ENCODE measurements at regions not wholly inside any gene's neighbourhood (a gene's known extent, or its start where the extent isn't known, plus 50 kb on each side); places are given as distances from the start of the nearest gene placed in this dataset.
"Not testable (repeated sequence)": the region's sequence is repeated elsewhere in the genome, so short reads cannot be mapped to it uniquely, and the experiment has no call there.

DNA sequence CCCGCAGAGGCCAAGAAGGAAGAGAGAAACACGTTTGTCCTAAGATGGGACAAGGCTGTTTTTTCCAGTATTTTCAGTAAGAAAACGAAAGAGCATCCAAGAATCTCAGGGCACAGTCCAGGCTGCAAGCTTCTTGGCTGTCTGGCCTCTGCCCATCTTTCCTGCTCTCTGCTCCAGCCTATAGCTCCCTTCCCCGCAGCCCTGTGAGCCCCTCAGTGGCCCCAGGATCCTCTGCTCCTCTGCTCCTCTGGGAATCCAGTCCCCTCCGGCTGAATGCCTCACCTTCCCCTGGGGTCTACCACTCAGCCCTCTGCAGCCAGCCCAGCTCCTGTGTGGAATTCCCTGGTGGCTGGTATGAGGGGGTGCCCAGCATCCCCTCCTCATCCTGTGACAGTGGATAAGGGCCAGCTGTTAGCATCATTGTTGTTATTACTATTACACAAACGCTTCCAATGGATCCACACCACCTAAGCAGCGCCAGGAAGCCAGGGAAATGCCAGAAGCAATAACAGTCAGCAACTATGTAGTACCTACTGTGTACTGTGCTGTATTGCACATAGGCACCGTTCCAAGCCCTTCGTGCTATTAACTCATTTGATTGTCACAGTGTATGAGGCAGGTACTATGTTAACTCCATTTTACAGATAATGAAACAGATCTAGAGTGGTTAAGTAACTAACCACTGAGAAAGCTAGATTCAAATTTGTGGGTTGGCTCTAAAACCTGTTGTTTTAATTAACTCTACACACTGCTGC lies 60.3 kb upstream of the PTPN1 start:
- in situ Hi-C loops (cut with HindIII; ENCODE audit: low sequenced_read_pairs) = no loop called here
- no peak for DNase-seq (ENCODE audit: low read depth, low spot score)
- no peak overlapping the region for H3K4me3 ChIP-seq (ENCODE audit: low read depth, low read length)
- TF ChIP-seq, protein P1, sequence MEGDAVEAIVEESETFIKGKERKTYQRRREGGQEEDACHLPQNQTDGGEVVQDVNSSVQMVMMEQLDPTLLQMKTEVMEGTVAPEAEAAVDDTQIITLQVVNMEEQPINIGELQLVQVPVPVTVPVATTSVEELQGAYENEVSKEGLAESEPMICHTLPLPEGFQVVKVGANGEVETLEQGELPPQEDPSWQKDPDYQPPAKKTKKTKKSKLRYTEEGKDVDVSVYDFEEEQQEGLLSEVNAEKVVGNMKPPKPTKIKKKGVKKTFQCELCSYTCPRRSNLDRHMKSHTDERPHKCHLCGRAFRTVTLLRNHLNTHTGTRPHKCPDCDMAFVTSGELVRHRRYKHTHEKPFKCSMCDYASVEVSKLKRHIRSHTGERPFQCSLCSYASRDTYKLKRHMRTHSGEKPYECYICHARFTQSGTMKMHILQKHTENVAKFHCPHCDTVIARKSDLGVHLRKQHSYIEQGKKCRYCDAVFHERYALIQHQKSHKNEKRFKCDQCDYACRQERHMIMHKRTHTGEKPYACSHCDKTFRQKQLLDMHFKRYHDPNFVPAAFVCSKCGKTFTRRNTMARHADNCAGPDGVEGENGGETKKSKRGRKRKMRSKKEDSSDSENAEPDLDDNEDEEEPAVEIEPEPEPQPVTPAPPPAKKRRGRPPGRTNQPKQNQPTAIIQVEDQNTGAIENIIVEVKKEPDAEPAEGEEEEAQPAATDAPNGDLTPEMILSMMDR (IDR thresholded peaks at IDR 0.05; ENCODE audit: low read depth, low read length) = no peak

DNA sequence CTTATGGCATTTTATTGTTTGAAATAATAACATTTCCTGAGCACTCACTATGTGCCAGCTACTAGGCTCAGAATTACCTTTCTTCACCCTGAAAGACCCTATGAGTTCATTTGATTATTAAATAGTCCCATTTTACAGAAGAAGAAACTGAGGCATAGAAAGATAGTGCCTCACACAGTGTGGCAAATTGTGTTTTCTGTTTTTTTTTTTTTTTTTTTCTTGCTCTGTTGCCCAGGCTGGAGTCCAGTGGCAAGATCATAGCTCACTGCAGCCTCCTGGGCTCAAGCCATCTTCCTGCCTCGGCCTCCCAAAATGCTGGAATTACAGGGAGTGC lies 59.7 kb upstream of the PTPN1 start:
- in situ Hi-C loops (cut with HindIII; ENCODE audit: low sequenced_read_pairs) = no loop called here
- no peak overlapping the region for H3K4me3 ChIP-seq (ENCODE audit: low read depth, low read length)
- TF ChIP-seq, protein P1 (IDR thresholded peaks at IDR 0.05; ENCODE audit: low read depth, low read length) = no peak
- no peak for DNase-seq (ENCODE audit: low read depth, low spot score)

DNA sequence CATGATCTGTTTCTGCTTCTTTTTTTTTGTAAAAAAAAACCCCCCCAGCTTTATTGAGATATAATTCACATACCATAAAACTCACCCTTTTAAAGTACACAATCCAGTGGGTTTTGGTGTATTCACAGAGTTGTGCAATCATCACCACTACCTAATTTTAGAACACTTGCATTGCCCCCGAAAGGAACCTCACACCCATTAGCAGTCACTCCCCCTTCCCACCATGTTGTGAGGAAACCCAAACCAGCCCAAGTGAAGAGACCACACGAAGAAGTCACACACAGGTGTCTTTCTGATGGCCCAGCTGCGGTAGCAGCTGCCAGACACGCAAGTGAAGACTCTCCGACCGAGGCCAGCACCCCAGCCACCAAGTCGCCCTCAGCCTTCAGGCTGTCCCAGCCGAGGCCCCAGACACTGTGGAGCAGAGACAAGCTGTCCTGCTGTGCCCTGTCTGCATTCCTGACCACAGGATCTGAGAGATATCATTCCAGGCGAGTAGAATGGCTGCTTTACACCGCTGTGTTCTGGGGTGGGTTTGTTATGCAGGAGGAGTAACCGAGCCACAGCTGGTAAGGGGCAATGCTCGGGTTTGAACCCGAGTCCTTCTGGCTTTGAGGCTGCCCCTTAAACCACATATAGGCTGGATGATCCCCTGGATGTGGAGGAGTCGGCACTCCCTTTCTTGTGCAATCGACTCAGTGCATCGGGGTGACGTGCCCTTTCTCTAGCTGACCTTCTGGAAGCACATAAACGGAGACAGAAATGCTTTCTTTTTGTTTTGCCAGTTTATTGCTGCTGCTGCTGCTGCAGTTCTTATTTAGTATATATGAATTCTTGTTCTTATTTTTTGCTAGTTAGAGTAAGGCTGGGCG lies 59.1 kb upstream of the PTPN1 start:
- in situ Hi-C loops (cut with HindIII; ENCODE audit: low sequenced_read_pairs) = no loop called here
- peak; percentile 81 for DNase-seq (ENCODE audit: low read depth, low spot score)
- TF ChIP-seq, protein P1 (IDR thresholded peaks at IDR 0.05; ENCODE audit: low read depth, low read length) = no peak
- H3K4me3 ChIP-seq (ENCODE audit: low read depth, low read length) = no peak overlapping the region

DNA sequence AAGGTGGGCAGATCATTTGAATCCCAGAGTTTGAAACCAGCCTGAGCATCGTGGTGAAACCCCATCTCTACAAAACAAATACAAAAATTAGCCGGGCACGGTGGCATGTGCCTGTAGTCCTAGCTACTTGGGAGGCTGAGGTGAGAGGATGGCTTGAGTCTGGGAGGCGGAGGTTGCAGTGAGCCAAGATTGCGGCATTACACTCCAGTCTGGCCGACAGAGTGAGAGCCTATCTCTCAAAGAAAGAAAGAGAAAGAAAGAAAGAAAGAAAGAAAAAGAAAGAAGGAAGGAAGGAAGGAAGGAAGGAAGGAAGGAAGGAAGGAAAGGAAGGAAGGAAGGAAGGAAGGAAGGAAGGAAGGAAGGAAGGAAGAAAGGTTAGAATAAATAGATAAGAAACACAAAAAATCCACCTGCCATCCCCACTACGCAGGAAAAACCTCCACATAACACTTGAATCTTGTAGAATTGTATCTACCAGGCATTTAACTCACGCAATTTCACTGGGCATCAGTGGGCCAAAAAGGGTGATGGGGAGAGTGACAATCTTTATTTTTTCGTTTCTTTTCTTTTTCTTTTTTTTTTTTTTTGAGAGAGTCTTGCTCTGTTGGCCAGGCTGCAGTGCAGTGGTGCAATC lies 58.3 kb upstream of the PTPN1 start:
- in situ Hi-C loops (cut with HindIII; ENCODE audit: low sequenced_read_pairs); DNase-seq (ENCODE audit: low read depth, low spot score); H3K4me3 ChIP-seq (ENCODE audit: low read depth, low read length): not testable (repeated sequence)

DNA sequence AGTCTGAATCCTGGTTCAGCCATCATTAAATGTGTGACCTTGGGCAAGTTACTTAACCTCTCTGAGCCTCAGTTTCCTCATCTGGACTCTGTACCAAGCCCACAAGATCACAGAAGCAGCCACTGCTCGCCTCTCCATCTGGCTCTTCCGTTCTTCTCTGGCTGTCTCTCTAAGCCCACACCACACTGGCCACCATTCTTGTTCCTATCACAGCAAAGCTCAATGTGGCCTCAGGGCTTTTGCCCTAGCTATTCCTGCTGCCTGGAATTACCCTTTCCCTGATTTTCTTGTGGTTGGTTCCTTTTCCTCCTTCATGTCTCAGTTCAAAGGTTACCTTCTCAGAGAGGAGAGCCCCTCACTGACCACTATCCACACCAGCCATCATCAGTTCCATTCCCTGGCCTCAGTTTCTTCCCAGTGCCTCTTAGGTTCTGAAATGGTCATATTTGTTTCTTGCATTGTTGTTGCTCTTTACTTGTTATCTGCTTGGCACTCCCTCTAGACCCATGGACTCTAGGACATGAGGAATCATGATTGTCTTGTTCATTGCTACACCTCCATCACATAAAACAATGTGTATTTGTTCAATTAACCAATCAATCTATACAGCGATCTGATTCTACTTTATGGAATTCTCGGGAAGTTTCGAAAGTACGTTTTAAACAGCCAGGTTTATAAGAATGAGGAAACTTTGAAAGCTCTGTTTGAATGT lies 56.5 kb upstream of the PTPN1 start:
- no peak overlapping the region for H3K4me3 ChIP-seq (ENCODE audit: low read depth, low read length)
- in situ Hi-C loops (cut with HindIII; ENCODE audit: low sequenced_read_pairs) = no loop called here
- TF ChIP-seq, protein P1 (IDR thresholded peaks at IDR 0.05; ENCODE audit: low read depth, low read length) = no peak
- no peak for DNase-seq (ENCODE audit: low read depth, low spot score)

DNA sequence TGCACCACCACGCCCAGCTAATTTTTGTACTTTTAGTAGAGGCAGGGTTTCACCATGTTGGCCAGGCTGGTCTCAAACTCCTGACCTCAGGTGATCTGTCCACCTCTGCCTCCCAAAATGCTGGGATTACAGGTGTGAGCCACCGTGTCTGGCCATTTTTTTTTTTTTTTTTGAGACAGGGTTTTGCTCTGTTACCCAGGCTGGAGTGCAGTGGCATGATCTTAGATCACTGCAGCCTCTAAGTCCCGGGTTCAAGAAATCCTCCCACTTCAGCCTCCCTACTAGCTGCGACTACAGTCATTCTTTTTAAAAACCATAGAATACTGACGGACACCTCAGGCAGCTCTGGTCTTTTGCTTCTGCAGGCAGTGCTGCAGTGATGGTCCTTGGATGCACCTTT lies 54.9 kb upstream of the PTPN1 start:
- in situ Hi-C loops (cut with HindIII; ENCODE audit: low sequenced_read_pairs); DNase-seq (ENCODE audit: low read depth, low spot score); H3K4me3 ChIP-seq (ENCODE audit: low read depth, low read length): not testable (repeated sequence)

DNA sequence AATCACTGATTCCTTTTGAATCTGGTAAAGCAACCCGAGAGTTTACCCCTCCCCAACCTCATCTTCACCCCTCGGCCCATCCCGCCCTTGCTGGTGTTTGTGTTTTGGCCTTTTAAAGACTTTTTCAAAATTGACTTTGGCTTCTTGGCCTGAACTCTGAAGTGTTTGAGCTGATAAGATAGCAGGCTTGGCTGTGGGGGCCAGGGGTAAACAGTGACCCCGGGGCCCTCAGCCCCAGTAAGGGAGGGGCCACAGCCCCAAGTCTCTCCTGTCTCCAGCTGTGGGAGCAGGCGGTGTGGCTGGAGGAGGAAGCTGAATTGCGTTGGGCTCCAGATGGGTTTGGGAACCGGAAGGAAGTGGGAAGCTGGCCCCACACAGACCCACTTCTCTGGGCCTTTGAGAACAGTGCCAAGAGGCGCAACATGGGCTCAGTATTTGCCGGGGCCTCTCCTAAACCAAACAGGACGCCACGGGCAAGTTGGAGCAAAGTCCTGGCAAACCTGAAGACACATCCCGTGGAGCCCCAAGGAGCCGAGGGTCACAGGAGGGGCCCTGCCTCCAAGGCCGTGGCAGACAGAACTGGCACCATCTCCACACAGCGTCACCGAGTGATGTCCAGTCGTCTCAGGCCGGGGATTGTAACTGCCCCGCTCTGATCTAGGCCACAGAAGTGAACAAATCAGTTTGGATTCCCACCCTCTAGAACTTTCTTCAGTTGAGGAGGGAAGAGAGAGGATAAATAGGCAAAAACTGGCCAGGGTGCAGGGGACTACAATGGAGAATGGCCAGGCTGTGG lies 54.3 kb upstream of the PTPN1 start:
- no peak for DNase-seq (ENCODE audit: low read depth, low spot score)
- in situ Hi-C loops (cut with HindIII; ENCODE audit: low sequenced_read_pairs) = no loop called here
- H3K4me3 ChIP-seq (ENCODE audit: low read depth, low read length) = no peak overlapping the region
- TF ChIP-seq, protein P1 (IDR thresholded peaks at IDR 0.05; ENCODE audit: low read depth, low read length) = no peak

Data from astrocyte of the spinal cord (primary cell).